Liver (tissue), 3 donors: ENCODE measurements at regions not wholly inside any gene's neighbourhood (a gene's known extent, or its start where the extent isn't known, plus 50 kb on each side); places are given as distances from the start of the nearest gene placed in this dataset.

Experiments used
- CTCF ChIP-seq: fragments of 150-350 bp; IDR thresholded peaks from 2 replicates; pipeline ENCODE4 v1.5.1; 2017; ENCODE audit warnings: improper control_type of control experiment, low read depth, low read length; ENCODE audit not compliant: missing input control
- EGR1 ChIP-seq, 2 donors: IDR thresholded peaks; 2 replicates each; pipeline ENCODE4 v1.6.1; 2016 to 2018; ENCODE audit warnings: antibody characterized with exemption in 2 of 2, low read depth in 2 of 2
- JUND ChIP-seq, 2 donors: IDR thresholded peaks; 2 replicates each; pipeline ENCODE4 v1.6.1; 2016; ENCODE audit warnings: antibody characterized with exemption in 2 of 2
- MAX ChIP-seq: IDR thresholded peaks from 2 replicates; pipeline ENCODE4 v1.6.1; 2016; ENCODE audit warnings: antibody characterized with exemption
- RAD21 ChIP-seq, 2 donors: IDR thresholded peaks; 2 replicates each; pipeline ENCODE4 v1.6.1; 2016; ENCODE audit warnings: antibody characterized with exemption in 2 of 2, mild to moderate bottlenecking in 2 of 2
- TAF1 ChIP-seq: conservative IDR thresholded peaks from 2 replicates; pipeline ENCODE4 v1.6.1; 2016; ENCODE audit warnings: antibody characterized with exemption, mild to moderate bottlenecking
- YY1 ChIP-seq: IDR thresholded peaks from 2 replicates; pipeline ENCODE4 v1.6.1; 2016; ENCODE audit warnings: antibody characterized with exemption, mild to moderate bottlenecking
- ZBTB33 ChIP-seq: IDR thresholded peaks from 2 replicates; pipeline ENCODE4 v1.6.1; 2016; ENCODE audit warnings: antibody characterized with exemption
- donor health status: healthy.
- donor health status: healthy.

GRCh38 chr14:97095269-97095668, 298.1 kb downstream of the VRK1 start:
- TF ChIP-seq ZBTB33 (no peak), CTCF (no peak), EGR1 (IDR thresholded peaks at IDR 0.05; ENCODE audit: low read depth in 2 of 2) (no peak), TAF1 (no peak), JUND (IDR thresholded peaks at IDR 0.05) (no peak), MAX (no peak), YY1 (no peak), RAD21 (IDR thresholded peaks at IDR 0.05) (no peak)
